Panc1 (cell line): ENCODE measurements at regions not wholly inside any gene's neighbourhood (a gene's known extent, or its start where the extent isn't known, plus 50 kb on each side); places are given as distances from the start of the nearest gene placed in this dataset.

Experiments
- ATAC-seq: fragments of 200-7000 bp; cut with Tn5 transposase; 2 replicates; pipeline ENCODE4 v1.9.1; 2020; ENCODE audit warnings: mild to moderate bottlenecking, moderate library complexity
- BruUV-seq: library from RNA; stranded (reverse); fragments of 400-500 nt; replicated peaks from 2 replicates; lab custom pipeline; 2021; lab: Mats Ljungman, UMichigan
- CTCF ChIA-PET: fragments of 300-600 bp; sonication (Branson Sonifier 250); formaldehyde crosslinking; loops from one replicate; lab custom pipeline; 2022; ENCODE audit warnings: antibody characterized with exemption; lab: Charles Lee
- POLR2A ChIA-PET: fragments of 300-600 bp; sonication (Branson Sonifier 250); formaldehyde crosslinking; loops from one replicate; lab custom pipeline; 2022; ENCODE audit warnings: antibody characterized with exemption; lab: Charles Lee
- DNase-seq: peaks from one replicate; pipeline ENCODE4 v3.0.0-alpha.2; 2010; ENCODE audit warnings: low read depth, low spot score
- H3K27ac ChIP-seq: 2 replicates; pipeline ENCODE4 v1.5.1; 2011; ENCODE audit warnings: mild to moderate bottlenecking, low read length, inconsistent platforms
- H3K27me3 ChIP-seq: fragments of 200-500 bp; sonication (Bioruptor generic); 2 replicates; pipeline ENCODE4 v1.6.0; 2014; ENCODE audit warnings: low read length, inconsistent platforms; ENCODE audit not compliant: control insufficient read depth, insufficient read depth
- H3K36me3 ChIP-seq: fragments of 200-500 bp; sonication (Bioruptor generic); 2 replicates; pipeline ENCODE4 v1.5.1; 2014; ENCODE audit warnings: inconsistent platforms, mild to moderate bottlenecking, low read length, moderate library complexity; ENCODE audit not compliant: control insufficient read depth, insufficient read depth
- H3K4me1 ChIP-seq: 2 replicates; pipeline ENCODE4 v1.5.1; 2011; ENCODE audit warnings: inconsistent platforms, mild to moderate bottlenecking, low read length, moderate library complexity; ENCODE audit not compliant: control insufficient read depth, insufficient read depth
- H3K4me3 ChIP-seq, 2 experiments: 2 replicates each; pipeline ENCODE4 v1.5.1; 2011 to 2012; ENCODE audit warnings: low read depth in 2 of 2, low read length in 2 of 2, mild to moderate bottlenecking in 2 of 2, inconsistent platforms in 1 of 2, moderate library complexity in 1 of 2
- H3K9me3 ChIP-seq: fragments of 200-500 bp; sonication (Bioruptor generic); 2 replicates; pipeline ENCODE4 v1.5.1; 2014; ENCODE audit warnings: low read depth, mild to moderate bottlenecking, inconsistent platforms, low read length, moderate library complexity; ENCODE audit not compliant: control insufficient read depth, insufficient read depth
- POLR2AphosphoS5 ChIP-seq: IDR thresholded peaks from 2 replicates; pipeline ENCODE4 v1.6.1; 2012; ENCODE audit warnings: mild to moderate bottlenecking, low read depth, low read length, moderate library complexity
- SIN3A ChIP-seq: IDR thresholded peaks from 2 replicates; pipeline ENCODE4 v1.6.1; 2012; ENCODE audit warnings: low read depth, mild to moderate bottlenecking, low read length, moderate library complexity, borderline replicate concordance; ENCODE audit not compliant: insufficient read depth
- TCF7L2 ChIP-seq: IDR thresholded peaks from 2 replicates; pipeline ENCODE4 v1.6.1; 2011; ENCODE audit warnings: mild to moderate bottlenecking, low read depth, low read length, inconsistent platforms
- in situ Hi-C: cut with HindIII; loops from 2 replicates; pipeline ENCODE4 v1.10.0; 2016; ENCODE audit warnings: low sequenced_read_pairs, low pct_unique_long_range_greater_than_20kb
- intact Hi-C: fragments of 100-400 bp; cut with micrococcal nuclease; formaldehyde crosslinking; loops from one replicate; pipeline ENCODE4 v1.10.0; 2022; ENCODE audit not compliant: unreplicated experiment
- TF ChIP-seq, protein P1 (sequence below): fragments of 450-650 bp; IDR thresholded peaks from 2 replicates; pipeline ENCODE4 v1.5.1; 2017; ENCODE audit warnings: mild to moderate bottlenecking
- TF ChIP-seq, protein P2 (sequence below), 2 experiments: IDR thresholded peaks; 2 replicates each; pipeline ENCODE4 v1.6.1; 2011 to 2012; ENCODE audit warnings: low read depth in 2 of 2, control low read depth in 1 of 2, low read length in 1 of 2, mild to moderate bottlenecking in 1 of 2, moderate library complexity in 1 of 2; ENCODE audit not compliant: insufficient read depth in 1 of 2

DNA sequence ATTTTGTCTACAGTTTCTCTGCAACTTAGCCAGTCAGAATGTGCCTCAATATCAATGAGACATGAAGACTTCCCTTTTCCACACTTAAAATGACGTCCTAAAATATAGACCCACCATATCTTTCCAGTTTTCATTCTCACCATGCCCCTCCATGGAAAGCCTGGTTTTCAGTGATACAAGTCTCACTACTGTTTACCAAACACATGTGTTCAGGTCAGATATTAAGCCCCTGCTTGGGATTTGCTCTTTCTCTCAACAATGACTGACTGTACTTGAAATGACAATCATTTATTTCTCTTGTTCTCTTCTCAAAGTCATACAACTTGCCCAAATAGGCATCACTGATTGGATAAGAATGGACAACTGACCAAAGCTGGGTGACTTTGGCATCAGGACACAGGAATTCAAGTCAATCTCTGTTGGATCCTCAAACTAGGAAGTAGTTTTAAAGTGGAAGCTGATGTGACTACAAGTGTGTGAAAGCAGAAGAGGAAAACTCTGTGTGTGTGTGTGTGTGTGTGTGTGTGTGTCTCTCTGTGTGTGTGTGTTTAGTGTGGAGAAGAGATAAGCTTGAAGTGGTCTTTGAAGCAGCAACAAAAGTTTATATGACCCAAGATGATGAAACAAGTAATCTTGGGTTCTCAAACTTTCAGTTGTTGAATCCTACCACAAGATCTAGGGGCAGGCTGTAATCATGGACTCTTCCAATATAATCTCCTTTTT, 217.4 kb upstream of the FGF13 start:
- Histone ChIP-seq H3K4me3 (no peak overlapping the region), H3K4me1 (no peaks in the 10 kb centered on the region), H3K27ac (no peak overlapping the region), H3K36me3 (no peaks in the 10 kb centered on the region), H3K27me3 (no peaks in the 10 kb centered on the region), H3K9me3 (no peaks in the 10 kb centered on the region)
- ATAC-seq (no peak), DNase-seq (no peak)
- intact Hi-C loops (no loop called here), in situ Hi-C loops (no loop called here)
- TF ChIP-seq, protein P1, sequence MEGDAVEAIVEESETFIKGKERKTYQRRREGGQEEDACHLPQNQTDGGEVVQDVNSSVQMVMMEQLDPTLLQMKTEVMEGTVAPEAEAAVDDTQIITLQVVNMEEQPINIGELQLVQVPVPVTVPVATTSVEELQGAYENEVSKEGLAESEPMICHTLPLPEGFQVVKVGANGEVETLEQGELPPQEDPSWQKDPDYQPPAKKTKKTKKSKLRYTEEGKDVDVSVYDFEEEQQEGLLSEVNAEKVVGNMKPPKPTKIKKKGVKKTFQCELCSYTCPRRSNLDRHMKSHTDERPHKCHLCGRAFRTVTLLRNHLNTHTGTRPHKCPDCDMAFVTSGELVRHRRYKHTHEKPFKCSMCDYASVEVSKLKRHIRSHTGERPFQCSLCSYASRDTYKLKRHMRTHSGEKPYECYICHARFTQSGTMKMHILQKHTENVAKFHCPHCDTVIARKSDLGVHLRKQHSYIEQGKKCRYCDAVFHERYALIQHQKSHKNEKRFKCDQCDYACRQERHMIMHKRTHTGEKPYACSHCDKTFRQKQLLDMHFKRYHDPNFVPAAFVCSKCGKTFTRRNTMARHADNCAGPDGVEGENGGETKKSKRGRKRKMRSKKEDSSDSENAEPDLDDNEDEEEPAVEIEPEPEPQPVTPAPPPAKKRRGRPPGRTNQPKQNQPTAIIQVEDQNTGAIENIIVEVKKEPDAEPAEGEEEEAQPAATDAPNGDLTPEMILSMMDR, result no peak
- no peak for TF ChIP-seq SIN3A
- TF ChIP-seq POLR2AphosphoS5, result no peak
- no peak for TF ChIP-seq TCF7L2
- TF ChIP-seq, protein P2, sequence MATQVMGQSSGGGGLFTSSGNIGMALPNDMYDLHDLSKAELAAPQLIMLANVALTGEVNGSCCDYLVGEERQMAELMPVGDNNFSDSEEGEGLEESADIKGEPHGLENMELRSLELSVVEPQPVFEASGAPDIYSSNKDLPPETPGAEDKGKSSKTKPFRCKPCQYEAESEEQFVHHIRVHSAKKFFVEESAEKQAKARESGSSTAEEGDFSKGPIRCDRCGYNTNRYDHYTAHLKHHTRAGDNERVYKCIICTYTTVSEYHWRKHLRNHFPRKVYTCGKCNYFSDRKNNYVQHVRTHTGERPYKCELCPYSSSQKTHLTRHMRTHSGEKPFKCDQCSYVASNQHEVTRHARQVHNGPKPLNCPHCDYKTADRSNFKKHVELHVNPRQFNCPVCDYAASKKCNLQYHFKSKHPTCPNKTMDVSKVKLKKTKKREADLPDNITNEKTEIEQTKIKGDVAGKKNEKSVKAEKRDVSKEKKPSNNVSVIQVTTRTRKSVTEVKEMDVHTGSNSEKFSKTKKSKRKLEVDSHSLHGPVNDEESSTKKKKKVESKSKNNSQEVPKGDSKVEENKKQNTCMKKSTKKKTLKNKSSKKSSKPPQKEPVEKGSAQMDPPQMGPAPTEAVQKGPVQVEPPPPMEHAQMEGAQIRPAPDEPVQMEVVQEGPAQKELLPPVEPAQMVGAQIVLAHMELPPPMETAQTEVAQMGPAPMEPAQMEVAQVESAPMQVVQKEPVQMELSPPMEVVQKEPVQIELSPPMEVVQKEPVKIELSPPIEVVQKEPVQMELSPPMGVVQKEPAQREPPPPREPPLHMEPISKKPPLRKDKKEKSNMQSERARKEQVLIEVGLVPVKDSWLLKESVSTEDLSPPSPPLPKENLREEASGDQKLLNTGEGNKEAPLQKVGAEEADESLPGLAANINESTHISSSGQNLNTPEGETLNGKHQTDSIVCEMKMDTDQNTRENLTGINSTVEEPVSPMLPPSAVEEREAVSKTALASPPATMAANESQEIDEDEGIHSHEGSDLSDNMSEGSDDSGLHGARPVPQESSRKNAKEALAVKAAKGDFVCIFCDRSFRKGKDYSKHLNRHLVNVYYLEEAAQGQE (IDR thresholded peaks at IDR 0.05; ENCODE audit: insufficient read depth in 1 of 2, low read depth in 2 of 2, low read length in 1 of 2), result no peak
- no TSS peak for BruUV-seq
- CTCF ChIA-PET, result no interaction called here
- POLR2A ChIA-PET, result no interaction called here

DNA sequence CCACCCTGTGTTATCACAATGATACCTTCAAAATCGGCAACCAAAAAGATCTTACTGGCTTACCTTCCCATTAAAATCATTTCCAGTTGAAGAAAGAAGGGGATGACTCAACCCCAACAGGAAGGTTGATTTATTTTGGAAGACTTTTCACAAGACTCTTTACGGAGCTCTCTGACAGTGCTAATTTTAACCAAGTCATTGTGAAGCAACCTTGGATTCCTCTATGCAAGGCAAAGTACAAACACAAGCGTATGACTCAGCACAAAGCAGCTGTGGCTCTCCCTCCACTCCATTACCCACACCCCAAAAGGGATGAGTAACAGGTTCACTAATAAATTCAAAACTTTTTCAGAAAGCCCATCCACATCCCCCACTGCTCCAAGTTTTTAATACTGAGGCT, 213.8 kb upstream of the FGF13 start:
- ChIA-PET POLR2A (no interaction called here), CTCF (no interaction called here)
- Histone ChIP-seq H3K27ac (no peak overlapping the region), H3K36me3 (no peaks in the 10 kb centered on the region), H3K4me3 (no peak overlapping the region), H3K27me3 (no peaks in the 10 kb centered on the region), H3K4me1 (no peaks in the 10 kb centered on the region), H3K9me3 (no peaks in the 10 kb centered on the region)
- DNase-seq (no peak), ATAC-seq (no peak)
- in situ Hi-C loops (no loop called here), intact Hi-C loops (no loop called here)
- BruUV-seq, result no TSS peak
- no peak for TF ChIP-seq POLR2AphosphoS5
- no peak for TF ChIP-seq TCF7L2
- no peak for TF ChIP-seq SIN3A
- TF ChIP-seq, protein P1, result no peak
- TF ChIP-seq, protein P2 (IDR thresholded peaks at IDR 0.05; ENCODE audit: insufficient read depth in 1 of 2, low read depth in 2 of 2, low read length in 1 of 2), result no peak
